ENCODE measurements at regions not wholly inside any gene's neighbourhood (a gene's known extent, or its start where the extent isn't known, plus 50 kb on each side); places are given as distances from the start of the nearest gene placed in this dataset.

GRCh38 chr15:62474771-62475124, 309.7 kb upstream of the C2CD4B start:
- TF ChIP-seq TCF12 (IDR thresholded peaks at IDR 0.05; ENCODE audit: low read depth) = no peak
- no peak for TF ChIP-seq TAF1 (IDR thresholded peaks at IDR 0.05; ENCODE audit: low read depth)
- no peak for TF ChIP-seq EP300 (IDR thresholded peaks at IDR 0.05; ENCODE audit: borderline replicate concordance)
- TF ChIP-seq ZBTB7A (IDR thresholded peaks at IDR 0.05; ENCODE audit: low read depth) = no peak
- TF ChIP-seq TEAD4 (IDR thresholded peaks at IDR 0.05) = no peak
- no peak for TF ChIP-seq REST (IDR thresholded peaks at IDR 0.05; ENCODE audit: low read depth)
- no peak for TF ChIP-seq YY1 (IDR thresholded peaks at IDR 0.05; ENCODE audit: low read depth)
